ENCODE measurements at regions not wholly inside any gene's neighbourhood (a gene's known extent, or its start where the extent isn't known, plus 50 kb on each side); places are given as distances from the start of the nearest gene placed in this dataset.

- no peak overlapping the region for H2BK12ac ChIP-seq (ENCODE audit: low read length)
- DNase-seq (ENCODE audit: low spot score) = no peak
- H2AK5ac ChIP-seq (ENCODE audit: low read depth, low read length) = no peak overlapping the region
- H3K27ac ChIP-seq (replicated peaks; ENCODE audit: low read length) = no peak overlapping the region
- no peak overlapping the region for H2AFZ ChIP-seq (ENCODE audit: low read length)
- no peak overlapping the region for H2BK15ac ChIP-seq (ENCODE audit: low read length)
- H3K4me3 ChIP-seq (ENCODE audit: low read length in 2 of 2) = no peak overlapping the region
- no peak overlapping the region for H3K23ac ChIP-seq (ENCODE audit: low read depth, low read length, poor library complexity)
- H2BK5ac ChIP-seq (ENCODE audit: low read length) = no peak overlapping the region
- no peak overlapping the region for H4K91ac ChIP-seq (ENCODE audit: low read depth, low read length, poor library complexity)
- no peak overlapping the region for H3K4ac ChIP-seq (ENCODE audit: low read length)
- H3K27me3 ChIP-seq (ENCODE audit: control insufficient read depth in 3 of 3, insufficient read depth in 3 of 3, low read depth in 1 of 3, low read length in 3 of 3) = no peaks in the 10 kb centered on the region
- peaks cover 0 to 6% of the 10 kb centered on the region in 2 donors for H3K9me3 ChIP-seq (replicated peaks in 1 of 2; ENCODE audit: control insufficient read depth in 2 of 2, insufficient read depth in 1 of 2, low read depth in 1 of 2, low read length in 2 of 2)
- no peaks in the 10 kb centered on the region for H3K79me1 ChIP-seq (ENCODE audit: low read depth, low read length)
- H3K36me3 ChIP-seq (replicated peaks in 1 of 2; ENCODE audit: control insufficient read depth in 2 of 2, insufficient read depth in 2 of 2, low read length in 2 of 2) = no peaks in the 10 kb centered on the region
- H2BK120ac ChIP-seq (ENCODE audit: low read depth, low read length) = no peak overlapping the region
- no peak overlapping the region for H3K4me2 ChIP-seq (ENCODE audit: insufficient read depth, low read length, poor library complexity, severe bottlenecking)
- WGBS, 2 donors (ENCODE audit: extremely low coverage in 2 of 2, insufficient read length in 2 of 2, insufficient replicate concordance in 1 of 2) = no CpG with 5 or more reads among the region's 4 CpGs
- H3K4me1 ChIP-seq (ENCODE audit: control insufficient read depth in 2 of 2, insufficient read depth in 1 of 2, low read depth in 1 of 2, low read length in 2 of 2) = peaks cover 0 to 2% of the 10 kb centered on the region in 2 donors
- no peak overlapping the region for H3K18ac ChIP-seq (ENCODE audit: low read length)
- H3K14ac ChIP-seq (ENCODE audit: low read length) = no peak overlapping the region
- H3K9ac ChIP-seq (ENCODE audit: low read depth, low read length, poor library complexity) = no peak overlapping the region
- H4K8ac ChIP-seq (ENCODE audit: low read depth, low read length) = no peak overlapping the region
These were observed 375.6 kb downstream of the COG6 start for GRCh38 chr13:40031031-40031430.

GRCh38 chr13:40039061-40039460, 383.6 kb downstream of the COG6 start:
- Histone ChIP-seq H3K79me1 (ENCODE audit: low read depth, low read length) (no peaks in the 10 kb centered on the region), H3K27me3 (ENCODE audit: control insufficient read depth in 3 of 3, insufficient read depth in 3 of 3, low read depth in 1 of 3, low read length in 3 of 3) (no peaks in the 10 kb centered on the region), H3K4ac (ENCODE audit: low read length) (no peak overlapping the region), H4K8ac (ENCODE audit: low read depth, low read length) (no peak overlapping the region), H3K4me2 (ENCODE audit: insufficient read depth, low read length, poor library complexity, severe bottlenecking) (no peak overlapping the region), H3K27ac (replicated peaks; ENCODE audit: low read length) (no peak overlapping the region), H2BK120ac (ENCODE audit: low read depth, low read length) (no peak overlapping the region), H4K91ac (ENCODE audit: low read depth, low read length, poor library complexity) (no peak overlapping the region), H2BK12ac (ENCODE audit: low read length) (no peak overlapping the region), H2BK5ac (ENCODE audit: low read length) (no peak overlapping the region), H3K36me3 (replicated peaks in 1 of 2; ENCODE audit: control insufficient read depth in 2 of 2, insufficient read depth in 2 of 2, low read length in 2 of 2) (no peaks in the 10 kb centered on the region), H3K4me1 (ENCODE audit: control insufficient read depth in 2 of 2, insufficient read depth in 1 of 2, low read depth in 1 of 2, low read length in 2 of 2) (no peaks in the 10 kb centered on the region), H2AFZ (ENCODE audit: low read length) (no peak overlapping the region), H3K18ac (ENCODE audit: low read length) (no peak overlapping the region), H3K14ac (ENCODE audit: low read length) (no peak overlapping the region), H3K23ac (ENCODE audit: low read depth, low read length, poor library complexity) (no peak overlapping the region), H3K9ac (ENCODE audit: low read depth, low read length, poor library complexity) (no peak overlapping the region), H3K4me3 (ENCODE audit: low read length in 2 of 2) (no peak overlapping the region), H2AK5ac (ENCODE audit: low read depth, low read length) (no peak overlapping the region), H2BK15ac (ENCODE audit: low read length) (no peak overlapping the region), H3K9me3 (replicated peaks in 1 of 2; ENCODE audit: control insufficient read depth in 2 of 2, insufficient read depth in 1 of 2, low read depth in 1 of 2, low read length in 2 of 2) (no peaks in the 10 kb centered on the region)
- WGBS, 2 donors (ENCODE audit: extremely low coverage in 2 of 2, insufficient read length in 2 of 2, insufficient replicate concordance in 1 of 2) = no CpG with 5 or more reads among the region's 2 CpGs
- DNase-seq (ENCODE audit: low spot score) = no peak

GRCh38 chr13:40042991-40043390, 387.5 kb downstream of the COG6 start:
- H4K91ac ChIP-seq (ENCODE audit: low read depth, low read length, poor library complexity) = no peak overlapping the region
- no peak overlapping the region for H3K27ac ChIP-seq (replicated peaks; ENCODE audit: low read length)
- no peaks in the 10 kb centered on the region for H3K36me3 ChIP-seq (replicated peaks in 1 of 2; ENCODE audit: control insufficient read depth in 2 of 2, insufficient read depth in 2 of 2, low read length in 2 of 2)
- H3K4me1 ChIP-seq (ENCODE audit: control insufficient read depth in 2 of 2, insufficient read depth in 1 of 2, low read depth in 1 of 2, low read length in 2 of 2) = no peaks in the 10 kb centered on the region
- no CpG with 5 or more reads among the region's 3 CpGs for WGBS, 2 donors (ENCODE audit: extremely low coverage in 2 of 2, insufficient read length in 2 of 2, insufficient replicate concordance in 1 of 2)
- no peak overlapping the region for H3K4me2 ChIP-seq (ENCODE audit: insufficient read depth, low read length, poor library complexity, severe bottlenecking)
- H3K79me1 ChIP-seq (ENCODE audit: low read depth, low read length) = no peaks in the 10 kb centered on the region
- H3K14ac ChIP-seq (ENCODE audit: low read length) = no peak overlapping the region
- DNase-seq (ENCODE audit: low spot score) = no peak
- H3K9ac ChIP-seq (ENCODE audit: low read depth, low read length, poor library complexity) = no peak overlapping the region
- no peak overlapping the region for H2AFZ ChIP-seq (ENCODE audit: low read length)
- no peaks in the 10 kb centered on the region for H3K27me3 ChIP-seq (ENCODE audit: control insufficient read depth in 3 of 3, insufficient read depth in 3 of 3, low read depth in 1 of 3, low read length in 3 of 3)
- no peak overlapping the region for H3K4me3 ChIP-seq (ENCODE audit: low read length in 2 of 2)
- H2AK5ac ChIP-seq (ENCODE audit: low read depth, low read length) = no peak overlapping the region
- no peak overlapping the region for H2BK120ac ChIP-seq (ENCODE audit: low read depth, low read length)
- no peak overlapping the region for H3K4ac ChIP-seq (ENCODE audit: low read length)
- no peak overlapping the region for H3K23ac ChIP-seq (ENCODE audit: low read depth, low read length, poor library complexity)
- no peak overlapping the region for H4K8ac ChIP-seq (ENCODE audit: low read depth, low read length)
- H2BK5ac ChIP-seq (ENCODE audit: low read length) = no peak overlapping the region
- H3K18ac ChIP-seq (ENCODE audit: low read length) = no peak overlapping the region
- no peak overlapping the region for H2BK12ac ChIP-seq (ENCODE audit: low read length)
- no peaks in the 10 kb centered on the region for H3K9me3 ChIP-seq (replicated peaks in 1 of 2; ENCODE audit: control insufficient read depth in 2 of 2, insufficient read depth in 1 of 2, low read depth in 1 of 2, low read length in 2 of 2)
- no peak overlapping the region for H2BK15ac ChIP-seq (ENCODE audit: low read length)

- H2BK12ac ChIP-seq (ENCODE audit: low read length) = no peak overlapping the region
- no peak overlapping the region for H3K18ac ChIP-seq (ENCODE audit: low read length)
- H2BK120ac ChIP-seq (ENCODE audit: low read depth, low read length) = no peak overlapping the region
- no peak overlapping the region for H3K4me3 ChIP-seq (ENCODE audit: low read length in 2 of 2)
- no peak overlapping the region for H3K4ac ChIP-seq (ENCODE audit: low read length)
- no peak overlapping the region for H3K4me2 ChIP-seq (ENCODE audit: insufficient read depth, low read length, poor library complexity, severe bottlenecking)
- no peak for DNase-seq (ENCODE audit: low spot score)
- H3K23ac ChIP-seq (ENCODE audit: low read depth, low read length, poor library complexity) = no peak overlapping the region
- H2BK5ac ChIP-seq (ENCODE audit: low read length) = no peak overlapping the region
- no CpG with 5 or more reads among the region's 3 CpGs for whole genome bisulfite sequencing, 2 donors (ENCODE audit: extremely low coverage in 2 of 2, insufficient read length in 2 of 2, insufficient replicate concordance in 1 of 2)
- no peak overlapping the region for H3K14ac ChIP-seq (ENCODE audit: low read length)
- H3K36me3 ChIP-seq (replicated peaks in 1 of 2; ENCODE audit: control insufficient read depth in 2 of 2, insufficient read depth in 2 of 2, low read length in 2 of 2) = no peaks in the 10 kb centered on the region
- no peaks in the 10 kb centered on the region for H3K9me3 ChIP-seq (replicated peaks in 1 of 2; ENCODE audit: control insufficient read depth in 2 of 2, insufficient read depth in 1 of 2, low read depth in 1 of 2, low read length in 2 of 2)
- no peak overlapping the region for H4K91ac ChIP-seq (ENCODE audit: low read depth, low read length, poor library complexity)
- no peaks in the 10 kb centered on the region for H3K4me1 ChIP-seq (ENCODE audit: control insufficient read depth in 2 of 2, insufficient read depth in 1 of 2, low read depth in 1 of 2, low read length in 2 of 2)
- no peak overlapping the region for H3K9ac ChIP-seq (ENCODE audit: low read depth, low read length, poor library complexity)
- H4K8ac ChIP-seq (ENCODE audit: low read depth, low read length) = no peak overlapping the region
- no peak overlapping the region for H2AK5ac ChIP-seq (ENCODE audit: low read depth, low read length)
- H2BK15ac ChIP-seq (ENCODE audit: low read length) = no peak overlapping the region
- H3K79me1 ChIP-seq (ENCODE audit: low read depth, low read length) = no peaks in the 10 kb centered on the region
- H2AFZ ChIP-seq (ENCODE audit: low read length) = peak overlapping the region; percentile 19
- no peak overlapping the region for H3K27ac ChIP-seq (replicated peaks; ENCODE audit: low read length)
- no peaks in the 10 kb centered on the region for H3K27me3 ChIP-seq (ENCODE audit: control insufficient read depth in 3 of 3, insufficient read depth in 3 of 3, low read depth in 1 of 3, low read length in 3 of 3)
These were observed 388.3 kb downstream of the COG6 start for GRCh38 chr13:40043764-40044163.

Measured in neuronal stem cell (in vitro differentiated cells).